OCI-LY3 (cell line): ENCODE measurements at regions not wholly inside any gene's neighbourhood (a gene's known extent, or its start where the extent isn't known, plus 50 kb on each side); places are given as distances from the start of the nearest gene placed in this dataset.

ENCODE experiments used
- CTCF ChIP-seq: fragments of 200-600, 300-600 bp; sonication (generic); IDR thresholded peaks from 2 replicates; pipeline ENCODE4 v1.5.1; 2014; ENCODE audit warnings: antibody characterized with exemption, low read length, low read depth
- EZH2phosphoT487 ChIP-seq: fragments of 200-600 bp; shearing (Covaris generic); IDR thresholded peaks from 2 replicates; pipeline ENCODE4 v1.6.1; 2018; ENCODE audit warnings: antibody characterized with exemption, mixed run types, low read depth

- TF ChIP-seq CTCF (no peak), EZH2phosphoT487 (no peak)
Measured at GRCh38 chr11:38402063-38402462, 1804.0 kb upstream of the RAG2 start.
